Panc1 (cell line): ENCODE measurements at regions not wholly inside any gene's neighbourhood (a gene's known extent, or its start where the extent isn't known, plus 50 kb on each side); places are given as distances from the start of the nearest gene placed in this dataset.

Experiments
- ATAC-seq: fragments of 200-7000 bp; cut with Tn5 transposase; 2 replicates; pipeline ENCODE4 v1.9.1; 2020; ENCODE audit warnings: mild to moderate bottlenecking, moderate library complexity
- BruUV-seq: library from RNA; stranded (reverse); fragments of 400-500 nt; replicated peaks from 2 replicates; lab custom pipeline; 2021; lab: Mats Ljungman, UMichigan
- CTCF ChIA-PET: fragments of 300-600 bp; sonication (Branson Sonifier 250); formaldehyde crosslinking; loops from one replicate; lab custom pipeline; 2022; ENCODE audit warnings: antibody characterized with exemption; lab: Charles Lee
- POLR2A ChIA-PET: fragments of 300-600 bp; sonication (Branson Sonifier 250); formaldehyde crosslinking; loops from one replicate; lab custom pipeline; 2022; ENCODE audit warnings: antibody characterized with exemption; lab: Charles Lee
- DNase-seq: peaks from one replicate; pipeline ENCODE4 v3.0.0-alpha.2; 2010; ENCODE audit warnings: low read depth, low spot score
- H3K27ac ChIP-seq: 2 replicates; pipeline ENCODE4 v1.5.1; 2011; ENCODE audit warnings: mild to moderate bottlenecking, low read length, inconsistent platforms
- H3K27me3 ChIP-seq: fragments of 200-500 bp; sonication (Bioruptor generic); 2 replicates; pipeline ENCODE4 v1.6.0; 2014; ENCODE audit warnings: low read length, inconsistent platforms; ENCODE audit not compliant: control insufficient read depth, insufficient read depth
- H3K36me3 ChIP-seq: fragments of 200-500 bp; sonication (Bioruptor generic); 2 replicates; pipeline ENCODE4 v1.5.1; 2014; ENCODE audit warnings: inconsistent platforms, mild to moderate bottlenecking, low read length, moderate library complexity; ENCODE audit not compliant: control insufficient read depth, insufficient read depth
- H3K4me1 ChIP-seq: 2 replicates; pipeline ENCODE4 v1.5.1; 2011; ENCODE audit warnings: inconsistent platforms, mild to moderate bottlenecking, low read length, moderate library complexity; ENCODE audit not compliant: control insufficient read depth, insufficient read depth
- H3K4me3 ChIP-seq, 2 experiments: 2 replicates each; pipeline ENCODE4 v1.5.1; 2011 to 2012; ENCODE audit warnings: low read depth in 2 of 2, low read length in 2 of 2, mild to moderate bottlenecking in 2 of 2, inconsistent platforms in 1 of 2, moderate library complexity in 1 of 2
- H3K9me3 ChIP-seq: fragments of 200-500 bp; sonication (Bioruptor generic); 2 replicates; pipeline ENCODE4 v1.5.1; 2014; ENCODE audit warnings: low read depth, mild to moderate bottlenecking, inconsistent platforms, low read length, moderate library complexity; ENCODE audit not compliant: control insufficient read depth, insufficient read depth
- CTCF ChIP-seq: fragments of 450-650 bp; IDR thresholded peaks from 2 replicates; pipeline ENCODE4 v1.5.1; 2017; ENCODE audit warnings: mild to moderate bottlenecking
- POLR2AphosphoS5 ChIP-seq: IDR thresholded peaks from 2 replicates; pipeline ENCODE4 v1.6.1; 2012; ENCODE audit warnings: mild to moderate bottlenecking, low read depth, low read length, moderate library complexity
- REST ChIP-seq, 2 experiments: IDR thresholded peaks; 2 replicates each; pipeline ENCODE4 v1.6.1; 2011 to 2012; ENCODE audit warnings: low read depth in 2 of 2, control low read depth in 1 of 2, low read length in 1 of 2, mild to moderate bottlenecking in 1 of 2, moderate library complexity in 1 of 2; ENCODE audit not compliant: insufficient read depth in 1 of 2
- SIN3A ChIP-seq: IDR thresholded peaks from 2 replicates; pipeline ENCODE4 v1.6.1; 2012; ENCODE audit warnings: low read depth, mild to moderate bottlenecking, low read length, moderate library complexity, borderline replicate concordance; ENCODE audit not compliant: insufficient read depth
- TCF7L2 ChIP-seq: IDR thresholded peaks from 2 replicates; pipeline ENCODE4 v1.6.1; 2011; ENCODE audit warnings: mild to moderate bottlenecking, low read depth, low read length, inconsistent platforms
- in situ Hi-C: cut with HindIII; loops from 2 replicates; pipeline ENCODE4 v1.10.0; 2016; ENCODE audit warnings: low sequenced_read_pairs, low pct_unique_long_range_greater_than_20kb
- intact Hi-C: fragments of 100-400 bp; cut with micrococcal nuclease; formaldehyde crosslinking; loops from one replicate; pipeline ENCODE4 v1.10.0; 2022; ENCODE audit not compliant: unreplicated experiment

- CTCF ChIA-PET: no interaction called here
- BruUV-seq: no TSS peak
- in situ Hi-C loops: no loop called here
- TF ChIP-seq REST (IDR thresholded peaks at IDR 0.05; ENCODE audit: insufficient read depth in 1 of 2, low read depth in 2 of 2, low read length in 1 of 2) (no peak), POLR2AphosphoS5 (no peak), SIN3A (no peak), TCF7L2 (no peak), CTCF (no peak)
- Histone ChIP-seq H3K27me3 (no peaks in the 10 kb centered on the region), H3K4me3 (no peak overlapping the region), H3K9me3 (no peaks in the 10 kb centered on the region), H3K27ac (no peak overlapping the region), H3K4me1 (no peaks in the 10 kb centered on the region), H3K36me3 (no peaks in the 10 kb centered on the region)
- intact Hi-C loops: no loop called here
- DNase-seq (no peak), ATAC-seq (no peak)
- POLR2A ChIA-PET: interaction anchor here (0.6 kb wide), 1 partner anchor 317 kb away, joined by 11 read pairs; no protein-coding TSS in a partner anchor
Measured at GRCh38 chr3:106228271-106228670, 359.5 kb upstream of the CBLB start.

- no peak for DNase-seq
- Histone ChIP-seq H3K4me1 (no peaks in the 10 kb centered on the region), H3K27me3 (no peaks in the 10 kb centered on the region), H3K27ac (no peak overlapping the region), H3K4me3 (no peak overlapping the region), H3K9me3 (no peaks in the 10 kb centered on the region), H3K36me3 (no peaks in the 10 kb centered on the region)
- in situ Hi-C loops: no loop called here
- no peak for TF ChIP-seq CTCF
- TF ChIP-seq SIN3A: no peak
- TF ChIP-seq TCF7L2: no peak
- no peak for TF ChIP-seq POLR2AphosphoS5
- no peak for TF ChIP-seq REST (IDR thresholded peaks at IDR 0.05; ENCODE audit: insufficient read depth in 1 of 2, low read depth in 2 of 2, low read length in 1 of 2)
- no peak for ATAC-seq
- intact Hi-C loops: no loop called here
- BruUV-seq: no TSS peak
- POLR2A ChIA-PET: no interaction called here
- CTCF ChIA-PET: no interaction called here
Measured at GRCh38 chr3:106229495-106230278, 360.9 kb upstream of the CBLB start.
